HEK293 (cell line): ENCODE measurements at regions not wholly inside any gene's neighbourhood (a gene's known extent, or its start where the extent isn't known, plus 50 kb on each side); places are given as distances from the start of the nearest gene placed in this dataset.

ENCODE experiments used
- CTCF ChIP-seq: fragments of 450-650 bp; formaldehyde crosslinking; IDR thresholded peaks from 2 replicates; pipeline ENCODE4 v1.5.1; 2016; ENCODE audit warnings: missing biosample characterization, missing genetic modification characterization
- OSR2 ChIP-seq: fragments of 450-650 bp; formaldehyde crosslinking; IDR thresholded peaks from 2 replicates; pipeline ENCODE4 v1.5.1; 2016; ENCODE audit warnings: missing biosample characterization, missing genetic modification characterization
- REPIN1 ChIP-seq: fragments of 450-650 bp; formaldehyde crosslinking; IDR thresholded peaks from 2 replicates; pipeline ENCODE4 v1.5.1; 2017; ENCODE audit warnings: missing biosample characterization, missing genetic modification characterization, low read depth
- REST ChIP-seq: fragments of 450-650 bp; formaldehyde crosslinking; IDR thresholded peaks from 2 replicates; pipeline ENCODE4 v1.5.1; 2016; ENCODE audit warnings: missing biosample characterization, missing genetic modification characterization
- SCRT1 ChIP-seq: fragments of 450-650 bp; formaldehyde crosslinking; IDR thresholded peaks from 2 replicates; pipeline ENCODE4 v1.5.1; 2016; ENCODE audit warnings: missing biosample characterization, missing genetic modification characterization, borderline replicate concordance
- YY1 ChIP-seq: fragments of 450-650 bp; formaldehyde crosslinking; IDR thresholded peaks from 2 replicates; pipeline ENCODE4 v1.5.1; 2018; ENCODE audit warnings: missing biosample characterization, missing genetic modification characterization
- ZBTB1 ChIP-seq: fragments of 450-650 bp; formaldehyde crosslinking; IDR thresholded peaks from 2 replicates; pipeline ENCODE4 v1.5.1; 2016; ENCODE audit warnings: missing biosample characterization, missing genetic modification characterization
- ZNF114 ChIP-seq: fragments of 450-650 bp; formaldehyde crosslinking; IDR thresholded peaks from 2 replicates; pipeline ENCODE4 v1.5.0; 2017; ENCODE audit warnings: missing biosample characterization, missing genetic modification characterization
- ZNF274 ChIP-seq, 2 experiments: fragments of 200-500 bp in 1 of 2; fragments of 450-650 bp in 1 of 2; sonication (Bioruptor generic) in 1 of 2; formaldehyde crosslinking in 1 of 2; IDR thresholded peaks; 2 replicates each; pipeline versions ENCODE4 v1.5.1 to v1.6.1; 2014 to 2016; ENCODE audit warnings: borderline replicate concordance in 1 of 2, inconsistent platforms in 1 of 2, low read length in 1 of 2, missing biosample characterization in 1 of 2, missing genetic modification characterization in 1 of 2
- ZNF501 ChIP-seq: fragments of 450-650 bp; formaldehyde crosslinking; IDR thresholded peaks from 2 replicates; pipeline ENCODE4 v1.5.1; 2016; ENCODE audit warnings: missing biosample characterization, missing genetic modification characterization
- ZNF530 ChIP-seq: fragments of 450-650 bp; formaldehyde crosslinking; IDR thresholded peaks from 2 replicates; pipeline ENCODE4 v1.5.1; 2016; ENCODE audit warnings: low read depth, missing biosample characterization, missing genetic modification characterization
- ZNF600 ChIP-seq: fragments of 450-650 bp; formaldehyde crosslinking; IDR thresholded peaks from 2 replicates; pipeline ENCODE4 v1.5.1; 2016; ENCODE audit warnings: missing biosample characterization, missing genetic modification characterization
- ZNF785 ChIP-seq: fragments of 450-650 bp; formaldehyde crosslinking; IDR thresholded peaks from 2 replicates; pipeline ENCODE4 v1.5.1; 2016; ENCODE audit warnings: missing biosample characterization, missing genetic modification characterization
- ZNF792 ChIP-seq: fragments of 450-650 bp; formaldehyde crosslinking; IDR thresholded peaks from 2 replicates; pipeline ENCODE4 v1.5.1; 2016; ENCODE audit warnings: missing biosample characterization, missing genetic modification characterization

- TF ChIP-seq CTCF (tag by site-specific recombination) (no peak), REST (tag by site-specific recombination) (no peak), ZNF114 (tag by site-specific recombination) (no peak), ZNF274 (IDR thresholded peaks at IDR 0.05; ENCODE audit: low read length) (no peak), ZNF274 (tag by site-specific recombination; IDR thresholded peaks at IDR 0.05; ENCODE audit: borderline replicate concordance) (no peak), ZNF501 (tag by site-specific recombination) (no peak), ZNF530 (tag by site-specific recombination) (no peak), OSR2 (tag by site-specific recombination) (no peak), YY1 (tag by site-specific recombination) (no peak), ZBTB1 (tag by site-specific recombination) (no peak), ZNF785 (tag by site-specific recombination) (no peak), ZNF792 (tag by site-specific recombination) (no peak), ZNF600 (tag by site-specific recombination) (no peak), SCRT1 (tag by site-specific recombination) (no peak), REPIN1 (tag by site-specific recombination) (no peak)
These were observed 611.8 kb downstream of the KIF4B start for GRCh38 chr5:155625315-155625714.
